ENCODE measurements at regions not wholly inside any gene's neighbourhood (a gene's known extent, or its start where the extent isn't known, plus 50 kb on each side); places are given as distances from the start of the nearest gene placed in this dataset.

DNA sequence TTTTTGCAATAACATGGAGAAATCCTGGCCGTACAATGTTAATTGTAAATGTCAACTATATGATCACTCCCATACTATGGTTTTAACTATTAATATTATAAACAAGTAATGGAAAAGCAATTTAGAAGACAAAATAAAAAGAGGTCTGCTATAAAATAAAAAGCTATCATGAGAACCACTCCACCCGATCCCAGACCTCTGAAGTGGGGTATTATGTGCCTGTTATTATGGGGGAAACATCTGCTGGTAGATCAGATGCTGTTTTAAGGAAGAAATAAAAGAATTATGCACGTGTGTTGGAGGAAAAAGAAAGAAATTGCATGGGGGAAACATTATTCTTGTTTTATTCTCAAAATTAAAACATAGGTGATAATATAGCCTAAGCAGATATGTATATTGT is 615.7 kb upstream of the ARID1B start:
- H2BK15ac ChIP-seq (ENCODE audit: low read depth, low read length), result no peak overlapping the region
- H2BK120ac ChIP-seq (ENCODE audit: low read depth, low read length), result no peak overlapping the region
- no peaks in the 10 kb centered on the region for H4K20me1 ChIP-seq (ENCODE audit: insufficient read depth, low read length)
- CTCF ChIA-PET, result interaction anchor here (0.7 kb wide), 1 partner anchor 287 kb away, joined by 3 read pairs; no protein-coding TSS in a partner anchor
- dilution Hi-C loops (cut with HindIII; ENCODE audit: low sequenced_read_pairs, unreplicated experiment) (no loop called here), intact Hi-C loops (cut with micrococcal nuclease) (no loop called here), in situ Hi-C loops (cut with MboI; ENCODE audit: low sequenced_read_pairs) (no loop called here)
- H3K4me2 ChIP-seq (ENCODE audit: low read depth, low read length), result no peak overlapping the region
- H3K23ac ChIP-seq (ENCODE audit: low read depth, low read length), result no peak overlapping the region
- H2AK5ac ChIP-seq (ENCODE audit: low read depth, low read length), result no peak overlapping the region
- H3K18ac ChIP-seq (ENCODE audit: low read depth, low read length), result no peak overlapping the region
- no peaks in the 10 kb centered on the region for H3K9me1 ChIP-seq (ENCODE audit: insufficient read depth, low read length)
- H3K36me3 ChIP-seq (ENCODE audit: control insufficient read depth, insufficient read depth, low read length), result no peaks in the 10 kb centered on the region
- no peaks in the 10 kb centered on the region for H3K4me1 ChIP-seq (ENCODE audit: control insufficient read depth, insufficient read depth, low read length)
- no peak overlapping the region for H2AK9ac ChIP-seq (replicated peaks; ENCODE audit: low read depth, low read length, poor library complexity)
- BruUV-seq (replicated peaks), result no TSS peak
- no peak overlapping the region for H3K9ac ChIP-seq (ENCODE audit: low read depth, low read length)
- no peak overlapping the region for H4K5ac ChIP-seq (ENCODE audit: low read depth, low read length)
- H4K91ac ChIP-seq (ENCODE audit: insufficient read depth, low read depth, low read length), result no peak overlapping the region
- no peak for TF ChIP-seq MXI1 (IDR thresholded peaks at IDR 0.05; ENCODE audit: borderline replicate concordance, low read depth, low read length)
- no peak for TF ChIP-seq NFE2L2 (IDR thresholded peaks at IDR 0.05; ENCODE audit: low read depth, low read length)
- TF ChIP-seq CEBPB (IDR thresholded peaks at IDR 0.05; ENCODE audit: low read depth, low read length), result no peak
- TF ChIP-seq, protein P1, sequence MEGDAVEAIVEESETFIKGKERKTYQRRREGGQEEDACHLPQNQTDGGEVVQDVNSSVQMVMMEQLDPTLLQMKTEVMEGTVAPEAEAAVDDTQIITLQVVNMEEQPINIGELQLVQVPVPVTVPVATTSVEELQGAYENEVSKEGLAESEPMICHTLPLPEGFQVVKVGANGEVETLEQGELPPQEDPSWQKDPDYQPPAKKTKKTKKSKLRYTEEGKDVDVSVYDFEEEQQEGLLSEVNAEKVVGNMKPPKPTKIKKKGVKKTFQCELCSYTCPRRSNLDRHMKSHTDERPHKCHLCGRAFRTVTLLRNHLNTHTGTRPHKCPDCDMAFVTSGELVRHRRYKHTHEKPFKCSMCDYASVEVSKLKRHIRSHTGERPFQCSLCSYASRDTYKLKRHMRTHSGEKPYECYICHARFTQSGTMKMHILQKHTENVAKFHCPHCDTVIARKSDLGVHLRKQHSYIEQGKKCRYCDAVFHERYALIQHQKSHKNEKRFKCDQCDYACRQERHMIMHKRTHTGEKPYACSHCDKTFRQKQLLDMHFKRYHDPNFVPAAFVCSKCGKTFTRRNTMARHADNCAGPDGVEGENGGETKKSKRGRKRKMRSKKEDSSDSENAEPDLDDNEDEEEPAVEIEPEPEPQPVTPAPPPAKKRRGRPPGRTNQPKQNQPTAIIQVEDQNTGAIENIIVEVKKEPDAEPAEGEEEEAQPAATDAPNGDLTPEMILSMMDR (conservative IDR thresholded peaks at IDR 0.05; ENCODE audit: low read depth, low read length), result no peak
- no peak for TF ChIP-seq FOS (IDR thresholded peaks at IDR 0.05; ENCODE audit: low read depth, low read length)
- no peak for TF ChIP-seq RCOR1 (IDR thresholded peaks at IDR 0.05; ENCODE audit: insufficient replicate concordance, low read length)
- TF ChIP-seq CHD1 (IDR thresholded peaks at IDR 0.05; ENCODE audit: low read depth, low read length), result no peak
- TF ChIP-seq SMC3 (IDR thresholded peaks at IDR 0.05; ENCODE audit: low read depth, low read length), result no peak
- no peak for TF ChIP-seq RFX5 (IDR thresholded peaks at IDR 0.05; ENCODE audit: low read depth, low read length)
- TF ChIP-seq, protein P2, sequence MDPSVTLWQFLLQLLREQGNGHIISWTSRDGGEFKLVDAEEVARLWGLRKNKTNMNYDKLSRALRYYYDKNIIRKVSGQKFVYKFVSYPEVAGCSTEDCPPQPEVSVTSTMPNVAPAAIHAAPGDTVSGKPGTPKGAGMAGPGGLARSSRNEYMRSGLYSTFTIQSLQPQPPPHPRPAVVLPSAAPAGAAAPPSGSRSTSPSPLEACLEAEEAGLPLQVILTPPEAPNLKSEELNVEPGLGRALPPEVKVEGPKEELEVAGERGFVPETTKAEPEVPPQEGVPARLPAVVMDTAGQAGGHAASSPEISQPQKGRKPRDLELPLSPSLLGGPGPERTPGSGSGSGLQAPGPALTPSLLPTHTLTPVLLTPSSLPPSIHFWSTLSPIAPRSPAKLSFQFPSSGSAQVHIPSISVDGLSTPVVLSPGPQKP (IDR thresholded peaks at IDR 0.05; ENCODE audit: borderline replicate concordance, low read depth, low read length), result no peak
- TF ChIP-seq MAFK (IDR thresholded peaks at IDR 0.05; ENCODE audit: low read depth, low read length), result no peak
- TF ChIP-seq MAZ (IDR thresholded peaks at IDR 0.05; ENCODE audit: borderline replicate concordance, low read depth, low read length), result no peak
- TF ChIP-seq POLR2A (IDR thresholded peaks at IDR 0.05; ENCODE audit: low read depth, low read length), result no peak
- TF ChIP-seq, protein P3, sequence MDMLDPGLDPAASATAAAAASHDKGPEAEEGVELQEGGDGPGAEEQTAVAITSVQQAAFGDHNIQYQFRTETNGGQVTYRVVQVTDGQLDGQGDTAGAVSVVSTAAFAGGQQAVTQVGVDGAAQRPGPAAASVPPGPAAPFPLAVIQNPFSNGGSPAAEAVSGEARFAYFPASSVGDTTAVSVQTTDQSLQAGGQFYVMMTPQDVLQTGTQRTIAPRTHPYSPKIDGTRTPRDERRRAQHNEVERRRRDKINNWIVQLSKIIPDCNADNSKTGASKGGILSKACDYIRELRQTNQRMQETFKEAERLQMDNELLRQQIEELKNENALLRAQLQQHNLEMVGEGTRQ (IDR thresholded peaks at IDR 0.05; ENCODE audit: low read depth, low read length), result no peak
- no peak for TF ChIP-seq RAD21 (IDR thresholded peaks at IDR 0.05; ENCODE audit: low read length)
- H4K8ac ChIP-seq (ENCODE audit: low read depth in 2 of 2, low read length in 2 of 2), result no peak overlapping the region
- H2BK5ac ChIP-seq (ENCODE audit: low read depth, low read length, poor library complexity, severe bottlenecking), result no peak overlapping the region
- H3K4ac ChIP-seq (ENCODE audit: low read depth, low read length), result no peak overlapping the region
- H3K56ac ChIP-seq (ENCODE audit: extremely low read depth, insufficient read depth, low read length), result no peak overlapping the region
- DNase-seq, result no peak
- H3K79me1 ChIP-seq (ENCODE audit: low read depth in 1 of 2, low read length in 2 of 2), result no peaks in the 10 kb centered on the region
- H2AFZ ChIP-seq (replicated peaks; ENCODE audit: low read length, poor library complexity), result no peak overlapping the region
- H3K14ac ChIP-seq (replicated peaks; ENCODE audit: low read depth, low read length), result no peak overlapping the region
- no peaks in the 10 kb centered on the region for H3K9me3 ChIP-seq (ENCODE audit: control insufficient read depth, insufficient read depth, low read length)
- no peak overlapping the region for H3K4me3 ChIP-seq (ENCODE audit: insufficient read depth, low read depth, low read length)
- POLR2A ChIA-PET (ENCODE audit: unreplicated experiment), result no interaction called here
- H2BK20ac ChIP-seq (ENCODE audit: low read depth, low read length), result no peak overlapping the region
- H3K27ac ChIP-seq (ENCODE audit: insufficient read depth, low read length), result no peak overlapping the region
- WGBS, 2 experiments (ENCODE audit: extremely low coverage in 2 of 2, insufficient read length in 1 of 2), result no CpG with 5 or more reads among the region's 3 CpGs
- no peaks in the 10 kb centered on the region for H3K27me3 ChIP-seq (ENCODE audit: control insufficient read depth, insufficient read depth, low read length)
- ATAC-seq (ENCODE audit: low read depth), result no peak
